ENCODE measurements at regions not wholly inside any gene's neighbourhood (a gene's known extent, or its start where the extent isn't known, plus 50 kb on each side); places are given as distances from the start of the nearest gene placed in this dataset.

DNA sequence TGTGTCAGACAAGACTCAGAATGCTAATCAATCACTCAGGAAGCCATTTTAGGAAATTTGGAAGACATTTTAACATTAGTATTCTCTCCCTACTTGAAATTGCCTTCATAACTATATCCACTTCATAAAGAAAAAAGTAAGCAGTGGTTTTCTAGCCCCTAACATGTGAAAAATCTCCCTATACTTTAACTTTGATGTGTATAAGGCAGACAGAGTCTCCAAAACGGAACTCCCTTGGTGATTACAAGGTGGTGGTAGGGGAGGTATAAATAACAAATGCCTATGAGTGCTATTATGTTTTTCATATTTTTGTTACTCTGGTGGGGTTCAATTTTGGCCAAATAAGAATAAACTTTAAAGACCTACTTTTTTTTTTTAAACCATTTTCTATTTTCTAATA, 300.3 kb downstream of the BTG1 start:
- TF ChIP-seq, protein P1, sequence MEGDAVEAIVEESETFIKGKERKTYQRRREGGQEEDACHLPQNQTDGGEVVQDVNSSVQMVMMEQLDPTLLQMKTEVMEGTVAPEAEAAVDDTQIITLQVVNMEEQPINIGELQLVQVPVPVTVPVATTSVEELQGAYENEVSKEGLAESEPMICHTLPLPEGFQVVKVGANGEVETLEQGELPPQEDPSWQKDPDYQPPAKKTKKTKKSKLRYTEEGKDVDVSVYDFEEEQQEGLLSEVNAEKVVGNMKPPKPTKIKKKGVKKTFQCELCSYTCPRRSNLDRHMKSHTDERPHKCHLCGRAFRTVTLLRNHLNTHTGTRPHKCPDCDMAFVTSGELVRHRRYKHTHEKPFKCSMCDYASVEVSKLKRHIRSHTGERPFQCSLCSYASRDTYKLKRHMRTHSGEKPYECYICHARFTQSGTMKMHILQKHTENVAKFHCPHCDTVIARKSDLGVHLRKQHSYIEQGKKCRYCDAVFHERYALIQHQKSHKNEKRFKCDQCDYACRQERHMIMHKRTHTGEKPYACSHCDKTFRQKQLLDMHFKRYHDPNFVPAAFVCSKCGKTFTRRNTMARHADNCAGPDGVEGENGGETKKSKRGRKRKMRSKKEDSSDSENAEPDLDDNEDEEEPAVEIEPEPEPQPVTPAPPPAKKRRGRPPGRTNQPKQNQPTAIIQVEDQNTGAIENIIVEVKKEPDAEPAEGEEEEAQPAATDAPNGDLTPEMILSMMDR (IDR thresholded peaks at IDR 0.05; ENCODE audit: low read length): no peak
- TF ChIP-seq EZH2 (IDR thresholded peaks at IDR 0.05; ENCODE audit: borderline replicate concordance, low read length): no peak
